ENCODE measurements at regions not wholly inside any gene's neighbourhood (a gene's known extent, or its start where the extent isn't known, plus 50 kb on each side); places are given as distances from the start of the nearest gene placed in this dataset.
A peak's percentile ranks its signal among the peaks of the same experiment; 100 is the strongest.

DNA sequence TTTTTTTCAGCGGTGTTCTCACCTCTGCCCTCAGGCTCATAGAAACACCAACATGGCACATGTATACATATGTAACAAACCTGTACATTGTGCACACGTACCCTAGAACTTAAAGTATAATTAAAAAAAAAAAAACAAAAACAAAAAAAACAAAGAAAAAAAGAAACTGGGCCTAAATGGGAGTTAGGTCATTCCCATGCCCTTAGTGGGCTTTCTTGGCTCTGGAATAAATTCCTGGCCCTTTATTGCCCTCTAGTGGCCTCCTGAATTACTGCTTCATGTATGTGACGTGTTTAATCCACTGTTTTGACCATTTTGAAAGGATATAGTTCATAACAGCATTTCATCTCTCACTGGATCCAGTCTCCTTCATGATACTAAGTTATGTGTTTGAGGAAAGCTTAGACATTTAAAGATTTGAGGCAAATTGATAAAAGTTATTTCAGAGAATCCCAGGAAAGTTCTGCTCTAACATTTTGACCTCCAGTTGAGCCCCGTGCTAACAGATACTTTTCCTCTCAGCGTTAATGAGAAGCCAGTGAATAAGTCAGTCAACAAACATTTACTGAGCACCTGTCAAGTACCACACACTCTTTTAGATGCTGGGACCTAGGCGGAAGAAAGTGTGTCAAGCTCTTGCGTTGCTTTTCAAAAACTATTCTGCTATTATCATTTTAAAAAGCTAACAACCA is 54.7 kb upstream of the SYPL1 start:
- no peak overlapping the region for H3K4me2 ChIP-seq
- ChIA-PET CTCF (interaction anchor here (0.6 to 25.2 kb wide), 38 partner anchors 9 to 570 kb away, joined by 3 to 593 read pairs (median 4); no protein-coding TSS in a partner anchor), POLR2A (no interaction called here)
- H3K9me3 ChIP-seq = peaks cover 10% of the 10 kb centered on the region; the same call in 1 of the 2 replicates
- no peaks in the 10 kb centered on the region for H3K36me3 ChIP-seq (replicated peaks in 1 of 2; ENCODE audit: control insufficient read depth in 1 of 2, insufficient read depth in 2 of 2, low read length in 1 of 2)
- no peaks in the 10 kb centered on the region for H4K20me1 ChIP-seq (ENCODE audit: insufficient read depth)
- 60% methylated on average over 7 of the region's 7 CpGs for WGBS (ENCODE audit: low lambda C conversion rate)
- no peaks in the 10 kb centered on the region for H3K9me2 ChIP-seq
- no peaks in the 10 kb centered on the region; a peak in 1 of 4 replicates for H3K4me1 ChIP-seq (ENCODE audit: control insufficient read depth in 1 of 2, insufficient read depth in 2 of 2, low read depth in 1 of 2, low read length in 1 of 2)
- H3F3A ChIP-seq (replicated peaks; ENCODE audit: insufficient read depth) = peaks cover 5% of the 10 kb centered on the region
- H3K9ac ChIP-seq = no peak overlapping the region
- TF ChIP-seq, protein P1, sequence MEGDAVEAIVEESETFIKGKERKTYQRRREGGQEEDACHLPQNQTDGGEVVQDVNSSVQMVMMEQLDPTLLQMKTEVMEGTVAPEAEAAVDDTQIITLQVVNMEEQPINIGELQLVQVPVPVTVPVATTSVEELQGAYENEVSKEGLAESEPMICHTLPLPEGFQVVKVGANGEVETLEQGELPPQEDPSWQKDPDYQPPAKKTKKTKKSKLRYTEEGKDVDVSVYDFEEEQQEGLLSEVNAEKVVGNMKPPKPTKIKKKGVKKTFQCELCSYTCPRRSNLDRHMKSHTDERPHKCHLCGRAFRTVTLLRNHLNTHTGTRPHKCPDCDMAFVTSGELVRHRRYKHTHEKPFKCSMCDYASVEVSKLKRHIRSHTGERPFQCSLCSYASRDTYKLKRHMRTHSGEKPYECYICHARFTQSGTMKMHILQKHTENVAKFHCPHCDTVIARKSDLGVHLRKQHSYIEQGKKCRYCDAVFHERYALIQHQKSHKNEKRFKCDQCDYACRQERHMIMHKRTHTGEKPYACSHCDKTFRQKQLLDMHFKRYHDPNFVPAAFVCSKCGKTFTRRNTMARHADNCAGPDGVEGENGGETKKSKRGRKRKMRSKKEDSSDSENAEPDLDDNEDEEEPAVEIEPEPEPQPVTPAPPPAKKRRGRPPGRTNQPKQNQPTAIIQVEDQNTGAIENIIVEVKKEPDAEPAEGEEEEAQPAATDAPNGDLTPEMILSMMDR (IDR thresholded peaks at IDR 0.05) = peak; percentile 95
- TF ChIP-seq, protein P2, sequence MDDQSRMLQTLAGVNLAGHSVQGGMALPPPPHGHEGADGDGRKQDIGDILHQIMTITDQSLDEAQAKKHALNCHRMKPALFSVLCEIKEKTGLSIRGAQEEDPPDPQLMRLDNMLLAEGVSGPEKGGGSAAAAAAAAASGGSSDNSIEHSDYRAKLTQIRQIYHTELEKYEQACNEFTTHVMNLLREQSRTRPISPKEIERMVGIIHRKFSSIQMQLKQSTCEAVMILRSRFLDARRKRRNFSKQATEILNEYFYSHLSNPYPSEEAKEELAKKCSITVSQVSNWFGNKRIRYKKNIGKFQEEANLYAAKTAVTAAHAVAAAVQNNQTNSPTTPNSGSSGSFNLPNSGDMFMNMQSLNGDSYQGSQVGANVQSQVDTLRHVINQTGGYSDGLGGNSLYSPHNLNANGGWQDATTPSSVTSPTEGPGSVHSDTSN (IDR thresholded peaks at IDR 0.05) = no peak
- TF ChIP-seq, protein P3, sequence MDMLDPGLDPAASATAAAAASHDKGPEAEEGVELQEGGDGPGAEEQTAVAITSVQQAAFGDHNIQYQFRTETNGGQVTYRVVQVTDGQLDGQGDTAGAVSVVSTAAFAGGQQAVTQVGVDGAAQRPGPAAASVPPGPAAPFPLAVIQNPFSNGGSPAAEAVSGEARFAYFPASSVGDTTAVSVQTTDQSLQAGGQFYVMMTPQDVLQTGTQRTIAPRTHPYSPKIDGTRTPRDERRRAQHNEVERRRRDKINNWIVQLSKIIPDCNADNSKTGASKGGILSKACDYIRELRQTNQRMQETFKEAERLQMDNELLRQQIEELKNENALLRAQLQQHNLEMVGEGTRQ (IDR thresholded peaks at IDR 0.05; ENCODE audit: borderline replicate concordance, low read depth, low read length) = no peak
- TF ChIP-seq, protein P4, sequence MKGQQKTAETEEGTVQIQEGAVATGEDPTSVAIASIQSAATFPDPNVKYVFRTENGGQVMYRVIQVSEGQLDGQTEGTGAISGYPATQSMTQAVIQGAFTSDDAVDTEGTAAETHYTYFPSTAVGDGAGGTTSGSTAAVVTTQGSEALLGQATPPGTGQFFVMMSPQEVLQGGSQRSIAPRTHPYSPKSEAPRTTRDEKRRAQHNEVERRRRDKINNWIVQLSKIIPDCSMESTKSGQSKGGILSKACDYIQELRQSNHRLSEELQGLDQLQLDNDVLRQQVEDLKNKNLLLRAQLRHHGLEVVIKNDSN (IDR thresholded peaks at IDR 0.05; ENCODE audit: borderline replicate concordance, low read depth) = no peak
- TF ChIP-seq FOXM1 (IDR thresholded peaks at IDR 0.05; ENCODE audit: low read depth) (no peak), MAX (IDR thresholded peaks at IDR 0.05; ENCODE audit: low read depth) (no peak), RCOR1 (IDR thresholded peaks at IDR 0.05; ENCODE audit: low read length) (peak; percentile 21; the same call in 1 of the 2 replicates), CHD2 (IDR thresholded peaks at IDR 0.05; ENCODE audit: low read length, partially characterized antibody) (no peak), FOSL2 (IDR thresholded peaks at IDR 0.05; ENCODE audit: borderline replicate concordance, low read depth) (no peak), RXRA (IDR thresholded peaks at IDR 0.05; ENCODE audit: borderline replicate concordance, low read depth) (no peak), NFIC (IDR thresholded peaks at IDR 0.05; ENCODE audit: borderline replicate concordance) (no peak), TAF1 (IDR thresholded peaks at IDR 0.05; ENCODE audit: borderline replicate concordance, low read depth, low read length) (no peak), RAD21 (IDR thresholded peaks at IDR 0.05; ENCODE audit: low read length) (peak; percentile 92), SMC3 (IDR thresholded peaks at IDR 0.05; ENCODE audit: low read depth, low read length) (peak; percentile 62; the same call in 1 of the 2 replicates), NRF1 (IDR thresholded peaks at IDR 0.05; ENCODE audit: low read depth, low read length) (no peak), ELF1 (IDR thresholded peaks at IDR 0.05) (no peak), YY1 (IDR thresholded peaks at IDR 0.05; ENCODE audit: low read depth) (no peak)
- TF ChIP-seq, protein P5, sequence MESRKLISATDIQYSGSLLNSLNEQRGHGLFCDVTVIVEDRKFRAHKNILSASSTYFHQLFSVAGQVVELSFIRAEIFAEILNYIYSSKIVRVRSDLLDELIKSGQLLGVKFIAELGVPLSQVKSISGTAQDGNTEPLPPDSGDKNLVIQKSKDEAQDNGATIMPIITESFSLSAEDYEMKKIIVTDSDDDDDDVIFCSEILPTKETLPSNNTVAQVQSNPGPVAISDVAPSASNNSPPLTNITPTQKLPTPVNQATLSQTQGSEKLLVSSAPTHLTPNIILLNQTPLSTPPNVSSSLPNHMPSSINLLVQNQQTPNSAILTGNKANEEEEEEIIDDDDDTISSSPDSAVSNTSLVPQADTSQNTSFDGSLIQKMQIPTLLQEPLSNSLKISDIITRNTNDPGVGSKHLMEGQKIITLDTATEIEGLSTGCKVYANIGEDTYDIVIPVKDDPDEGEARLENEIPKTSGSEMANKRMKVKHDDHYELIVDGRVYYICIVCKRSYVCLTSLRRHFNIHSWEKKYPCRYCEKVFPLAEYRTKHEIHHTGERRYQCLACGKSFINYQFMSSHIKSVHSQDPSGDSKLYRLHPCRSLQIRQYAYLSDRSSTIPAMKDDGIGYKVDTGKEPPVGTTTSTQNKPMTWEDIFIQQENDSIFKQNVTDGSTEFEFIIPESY (IDR thresholded peaks at IDR 0.05; ENCODE audit: borderline replicate concordance, low read depth) = no peak
- no peak overlapping the region for H3K27ac ChIP-seq (ENCODE audit: low read depth in 2 of 2, low read length in 1 of 2)
- H3K4me3 ChIP-seq (ENCODE audit: low read depth in 2 of 2, low read length in 1 of 2) = no peak overlapping the region; a peak in 1 of 4 replicates
- DNase-seq = peak; percentile 73
- H3K79me2 ChIP-seq (ENCODE audit: insufficient read depth) = no peaks in the 10 kb centered on the region
- peak overlapping the region; percentile 74; the same call in 1 of the 2 replicates for H2AFZ ChIP-seq (ENCODE audit: low read depth)
- no peaks in the 10 kb centered on the region for H3K27me3 ChIP-seq (ENCODE audit: insufficient read depth)
